HEK293 (cell line): ENCODE measurements at regions not wholly inside any gene's neighbourhood (a gene's known extent, or its start where the extent isn't known, plus 50 kb on each side); places are given as distances from the start of the nearest gene placed in this dataset.

Experiments
- CTCF ChIA-PET: fragments of 350-600 bp; formaldehyde crosslinking; extraction: SDS; loops from one replicate; lab custom pipeline; 2021; ENCODE audit warnings: antibody characterized with exemption; lab: Yijun Ruan, JAX
- POLR2A ChIA-PET: fragments of 300-600 bp; formaldehyde crosslinking; extraction: SDS; loops from one replicate; lab custom pipeline; 2020; ENCODE audit warnings: antibody characterized with exemption, inconsistent platforms; lab: Yijun Ruan, JAX
- H3K27ac ChIP-seq: fragments of 200-500 bp; sonication (Bioruptor generic); 2 replicates; pipeline ENCODE4 v1.5.1; 2014; ENCODE audit warnings: low read depth, low read length, control low read depth, inconsistent platforms; ENCODE audit errors: extremely low read depth
- H3K36me3 ChIP-seq, 2 experiments: fragments of 200-500 bp in 1 of 2; sonication (Bioruptor generic) in 1 of 2; 1 replicate in 1 of 2; 2 replicates in 1 of 2; pipeline ENCODE4 v1.5.1; 2014 to 2017; ENCODE audit warnings: inconsistent platforms in 2 of 2, low read length in 2 of 2; ENCODE audit not compliant: control insufficient read depth in 2 of 2, insufficient read depth in 1 of 2
- H3K4me1 ChIP-seq: fragments of 200-500 bp; sonication (Bioruptor generic); 2 replicates; pipeline ENCODE4 v1.5.1; 2014; ENCODE audit warnings: mild to moderate bottlenecking, low read length, inconsistent platforms; ENCODE audit not compliant: control insufficient read depth, insufficient read depth
- H3K4me3 ChIP-seq: 2 replicates; pipeline ENCODE4 v1.5.1; 2011; ENCODE audit warnings: low read depth, mild to moderate bottlenecking, control low read depth, low read length, moderate library complexity
- H3K9me3 ChIP-seq: fragments of 200-500 bp; sonication (Bioruptor generic); 2 replicates; pipeline ENCODE4 v1.5.1; 2014; ENCODE audit warnings: low read depth, low read length, inconsistent platforms; ENCODE audit not compliant: control insufficient read depth, insufficient read depth
- GFI1B ChIP-seq: fragments of 450-650 bp; formaldehyde crosslinking; IDR thresholded peaks from 2 replicates; pipeline ENCODE4 v1.5.1; 2016; ENCODE audit warnings: missing biosample characterization, missing genetic modification characterization
- KLF17 ChIP-seq: fragments of 450-650 bp; formaldehyde crosslinking; IDR thresholded peaks from 2 replicates; pipeline ENCODE4 v1.5.1; 2016; ENCODE audit warnings: missing biosample characterization, missing genetic modification characterization
- OVOL3 ChIP-seq: fragments of 450-650 bp; formaldehyde crosslinking; IDR thresholded peaks from 2 replicates; pipeline ENCODE4 v1.5.1; 2016; ENCODE audit warnings: missing biosample characterization, missing genetic modification characterization
- PBX3 ChIP-seq: sonication (generic); formaldehyde crosslinking; IDR thresholded peaks from 2 replicates; pipeline ENCODE4 v1.8.1; 2022; ENCODE audit warnings: mild to moderate bottlenecking, moderate library complexity, missing genetic modification reagents
- ZBTB1 ChIP-seq: fragments of 450-650 bp; formaldehyde crosslinking; IDR thresholded peaks from 2 replicates; pipeline ENCODE4 v1.5.1; 2016; ENCODE audit warnings: missing biosample characterization, missing genetic modification characterization
- ZBTB6 ChIP-seq: fragments of 450-650 bp; formaldehyde crosslinking; IDR thresholded peaks from 2 replicates; pipeline ENCODE4 v1.5.1; 2017; ENCODE audit warnings: missing biosample characterization, missing genetic modification characterization
- ZNF133 ChIP-seq: fragments of 450-650 bp; formaldehyde crosslinking; IDR thresholded peaks from 2 replicates; pipeline ENCODE4 v1.5.1; 2016; ENCODE audit warnings: missing biosample characterization, missing genetic modification characterization
- ZNF157 ChIP-seq: fragments of 450-650 bp; formaldehyde crosslinking; IDR thresholded peaks from 2 replicates; pipeline ENCODE4 v1.5.1; 2016; ENCODE audit warnings: missing biosample characterization, missing genetic modification characterization
- ZNF19 ChIP-seq: fragments of 450-650 bp; formaldehyde crosslinking; IDR thresholded peaks from 2 replicates; pipeline ENCODE4; 2016; ENCODE audit warnings: missing biosample characterization, missing genetic modification characterization, low read depth
- ZNF248 ChIP-seq: fragments of 450-650 bp; formaldehyde crosslinking; IDR thresholded peaks from 2 replicates; pipeline ENCODE4 v1.5.1; 2017; ENCODE audit warnings: missing biosample characterization, missing genetic modification characterization
- ZNF274 ChIP-seq, 2 experiments: fragments of 200-500 bp in 1 of 2; fragments of 450-650 bp in 1 of 2; sonication (Bioruptor generic) in 1 of 2; formaldehyde crosslinking in 1 of 2; IDR thresholded peaks; 2 replicates each; pipeline versions ENCODE4 v1.5.1 to v1.6.1; 2014 to 2016; ENCODE audit warnings: borderline replicate concordance in 1 of 2, inconsistent platforms in 1 of 2, low read length in 1 of 2, missing biosample characterization in 1 of 2, missing genetic modification characterization in 1 of 2
- ZNF423 ChIP-seq: fragments of 450-650 bp; formaldehyde crosslinking; IDR thresholded peaks from 2 replicates; pipeline ENCODE4 v1.5.1; 2016; ENCODE audit warnings: missing biosample characterization, missing genetic modification characterization
- ZNF488 ChIP-seq: fragments of 450-650 bp; formaldehyde crosslinking; IDR thresholded peaks from 2 replicates; pipeline ENCODE4 v1.5.1; 2016; ENCODE audit warnings: missing biosample characterization, missing genetic modification characterization
- ZNF514 ChIP-seq: fragments of 450-650 bp; formaldehyde crosslinking; IDR thresholded peaks from 2 replicates; pipeline ENCODE4 v1.5.1; 2016; ENCODE audit warnings: missing biosample characterization, missing genetic modification characterization
- ZNF544 ChIP-seq: fragments of 450-650 bp; formaldehyde crosslinking; IDR thresholded peaks from 2 replicates; pipeline ENCODE4 v1.5.0; 2017; ENCODE audit warnings: missing biosample characterization, missing genetic modification characterization
- ZNF555 ChIP-seq: fragments of 450-650 bp; formaldehyde crosslinking; conservative IDR thresholded peaks from 2 replicates; pipeline ENCODE4 v1.5.1; 2017; ENCODE audit warnings: missing biosample characterization, mild to moderate bottlenecking, missing genetic modification characterization, inconsistent platforms
- ZNF664 ChIP-seq: fragments of 450-650 bp; formaldehyde crosslinking; IDR thresholded peaks from 2 replicates; pipeline ENCODE4 v1.5.1; 2016; ENCODE audit warnings: missing biosample characterization, missing genetic modification characterization
- ZNF837 ChIP-seq: fragments of 450-650 bp; formaldehyde crosslinking; IDR thresholded peaks from 2 replicates; pipeline ENCODE4 v1.5.1; 2016; ENCODE audit warnings: missing biosample characterization, missing genetic modification characterization
- ZXDB ChIP-seq: fragments of 450-650 bp; formaldehyde crosslinking; IDR thresholded peaks from 2 replicates; pipeline ENCODE4 v1.5.1; 2016; ENCODE audit warnings: missing biosample characterization, missing genetic modification characterization

GRCh38 chr5:27216367-27216950 lies 178.1 kb upstream of the CDH9 start:
- Histone ChIP-seq H3K27ac (no peak overlapping the region), H3K36me3 (no peaks in the 10 kb centered on the region), H3K4me1 (no peaks in the 10 kb centered on the region), H3K4me3 (no peak overlapping the region), H3K9me3 (no peaks in the 10 kb centered on the region)
- no peak for TF ChIP-seq ZNF133 (tag by site-specific recombination)
- TF ChIP-seq OVOL3 (tag by site-specific recombination): no peak
- TF ChIP-seq ZNF664 (tag by site-specific recombination): no peak
- TF ChIP-seq ZXDB (tag by site-specific recombination): no peak
- TF ChIP-seq ZNF544 (tag by site-specific recombination): no peak
- no peak for TF ChIP-seq ZNF19 (tag by site-specific recombination)
- TF ChIP-seq ZNF555 (tag by site-specific recombination): no peak
- TF ChIP-seq ZNF248: no peak
- no peak for TF ChIP-seq ZNF274 (IDR thresholded peaks at IDR 0.05; ENCODE audit: low read length)
- no peak for TF ChIP-seq ZNF274 (tag by site-specific recombination; IDR thresholded peaks at IDR 0.05; ENCODE audit: borderline replicate concordance)
- TF ChIP-seq ZNF514: no peak
- no peak for TF ChIP-seq ZNF488 (tag by site-specific recombination)
- ChIA-PET CTCF (no interaction called here), POLR2A (no interaction called here)

GRCh38 chr5:27208051-27208450 lies 169.7 kb upstream of the CDH9 start:
- Histone ChIP-seq H3K4me1 (no peaks in the 10 kb centered on the region), H3K27ac (no peak overlapping the region), H3K9me3 (0 out of 2 replicates have a peak, but pooled peaks cover 3% of the 10 kb centered on the region), H3K4me3 (no peak overlapping the region), H3K36me3 (no peaks in the 10 kb centered on the region)
- ChIA-PET CTCF (interaction anchor here (0.7 kb wide), 1 partner anchor 115 kb away, joined by 3 read pairs; no protein-coding TSS in a partner anchor), POLR2A (no interaction called here)
- TF ChIP-seq ZNF837 (tag by site-specific recombination): no peak
- TF ChIP-seq PBX3: no peak
- no peak for TF ChIP-seq ZBTB1 (tag by site-specific recombination)
- no peak for TF ChIP-seq ZNF133 (tag by site-specific recombination)
- TF ChIP-seq ZNF423 (tag by site-specific recombination): no peak
- no peak for TF ChIP-seq KLF17 (tag by site-specific recombination)
- no peak for TF ChIP-seq ZNF157 (tag by site-specific recombination)
- no peak for TF ChIP-seq ZBTB6 (tag by site-specific recombination)
- no peak for TF ChIP-seq GFI1B (tag by site-specific recombination)
